Breast epithelium (tissue), 4 donors: ENCODE measurements at regions not wholly inside any gene's neighbourhood (a gene's known extent, or its start where the extent isn't known, plus 50 kb on each side); places are given as distances from the start of the nearest gene placed in this dataset.
A peak's percentile ranks its signal among the peaks of the same experiment; 100 is the strongest.

Experiments
- DNase-seq, 2 donors: peaks; one replicate each; pipeline ENCODE4 v3.0.0-alpha.2; 2019; ENCODE audit warnings: low spot score in 2 of 2
- H3K27ac ChIP-seq, 2 donors: fragments of 200-600 bp; sonication (generic) in 1 of 2; one replicate each; pipeline ENCODE4 v1.5.1; 2016 to 2019; ENCODE audit warnings: mild to moderate bottlenecking in 1 of 2
- H3K27me3 ChIP-seq, 2 donors: fragments of 200-600 bp; sonication (generic) in 1 of 2; one replicate each; pipeline versions ENCODE4 v1.5.1 to v1.6.0; 2017 to 2019; ENCODE audit warnings: control low read depth in 1 of 2, mild to moderate bottlenecking in 1 of 2
- H3K36me3 ChIP-seq: fragments of 200-600 bp; one replicate; pipeline ENCODE4 v1.5.1; 2019
- H3K4me1 ChIP-seq, 2 donors: fragments of 200-600 bp; sonication (generic); one replicate each; pipeline ENCODE4 v1.5.1; 2016 to 2019; ENCODE audit warnings: control low read depth in 1 of 2
- H3K4me3 ChIP-seq, 3 donors: fragments of 200-600 bp; sonication (generic); 1 replicate in 2 of 3; 2 replicates in 1 of 3; pipeline ENCODE4 v1.5.1; 2016 to 2019; ENCODE audit warnings: mild to moderate bottlenecking in 3 of 3, moderate library complexity in 2 of 3
- H3K9me3 ChIP-seq, 2 donors: fragments of 200-600 bp; sonication (generic) in 1 of 2; one replicate each; pipeline ENCODE4 v1.5.1; 2016 to 2019; ENCODE audit warnings: control low read depth in 1 of 2
- CTCF ChIP-seq, 3 donors: fragments of 450-650 bp; IDR thresholded peaks; one replicate each; pipeline ENCODE4 v1.5.1; 2016 to 2017; ENCODE audit warnings: antibody characterized with exemption in 3 of 3, mild to moderate bottlenecking in 3 of 3, moderate library complexity in 3 of 3
- POLR2A ChIP-seq: fragments of 450-650 bp; IDR thresholded peaks from one replicate; pipeline ENCODE4 v1.6.1; 2016; ENCODE audit warnings: antibody characterized with exemption, mild to moderate bottlenecking, moderate library complexity
- POLR2AphosphoS5 ChIP-seq, 3 donors: sonication (generic); formaldehyde crosslinking; IDR thresholded peaks; one replicate each; pipeline ENCODE4 v1.6.1; 2017; ENCODE audit warnings: antibody characterized with exemption in 3 of 3
- intact Hi-C: fragments of 100-400 bp; cut with DNase I; formaldehyde crosslinking; loops from one replicate; pipeline ENCODE4 v1.15.1; 2023; ENCODE audit warnings: low total_unique reads

GRCh38 chr6:169140986-169141495 lies 112.6 kb downstream of the THBS2 start:
- H3K27me3 ChIP-seq: no peaks in the 10 kb centered on the region
- no peaks in the 10 kb centered on the region for H3K9me3 ChIP-seq
- H3K36me3 ChIP-seq: no peaks in the 10 kb centered on the region
- no peak for DNase-seq
- H3K4me3 ChIP-seq: no peak overlapping the region
- H3K27ac ChIP-seq: peak overlapping the region; percentile 29 to 54
- no peaks in the 10 kb centered on the region for H3K4me1 ChIP-seq
- no peak for TF ChIP-seq CTCF (IDR thresholded peaks at IDR 0.05)
- TF ChIP-seq POLR2A: no peak
- no peak for TF ChIP-seq POLR2AphosphoS5 (IDR thresholded peaks at IDR 0.05)
- intact Hi-C loops: no loop called here

GRCh38 chr6:169139179-169139971 lies 114.3 kb downstream of the THBS2 start:
- H3K27ac ChIP-seq: no peak overlapping the region
- H3K4me1 ChIP-seq: no peaks in the 10 kb centered on the region
- H3K36me3 ChIP-seq: no peaks in the 10 kb centered on the region
- TF ChIP-seq POLR2A (no peak), CTCF (IDR thresholded peaks at IDR 0.05) (no peak), POLR2AphosphoS5 (IDR thresholded peaks at IDR 0.05) (no peak)
- peaks cover 0 to 4% of the 10 kb centered on the region in 2 donors for H3K9me3 ChIP-seq
- no peak overlapping the region for H3K4me3 ChIP-seq
- intact Hi-C loops: no loop called here
- H3K27me3 ChIP-seq: no peaks in the 10 kb centered on the region
- no peak for DNase-seq

- H3K4me1 ChIP-seq: no peaks in the 10 kb centered on the region
- no peak overlapping the region for H3K4me3 ChIP-seq
- TF ChIP-seq POLR2AphosphoS5 (IDR thresholded peaks at IDR 0.05) (no peak), CTCF (IDR thresholded peaks at IDR 0.05) (no peak), POLR2A (no peak)
- DNase-seq: no peak
- intact Hi-C loops: no loop called here
- no peaks in the 10 kb centered on the region for H3K36me3 ChIP-seq
- H3K9me3 ChIP-seq: peaks cover 0 to 14% of the 10 kb centered on the region in 2 donors
- H3K27ac ChIP-seq: no peak overlapping the region
- H3K27me3 ChIP-seq: no peaks in the 10 kb centered on the region
These were observed 121.2 kb downstream of the THBS2 start for GRCh38 chr6:169132352-169132940.

- peaks cover 0 to 14% of the 10 kb centered on the region in 2 donors for H3K9me3 ChIP-seq
These were observed 122.3 kb downstream of the THBS2 start for GRCh38 chr6:169131390-169131789.

More at GRCh38 chr6:169131390-169131789, 122.3 kb downstream of the THBS2 start:
- Histone ChIP-seq H3K4me3 (no peak overlapping the region), H3K4me1 (no peaks in the 10 kb centered on the region), H3K27me3 (no peaks in the 10 kb centered on the region), H3K36me3 (no peaks in the 10 kb centered on the region), H3K27ac (no peak overlapping the region)
- DNase-seq: no peak
- no peak for TF ChIP-seq POLR2AphosphoS5 (IDR thresholded peaks at IDR 0.05)
- TF ChIP-seq CTCF (IDR thresholded peaks at IDR 0.05): no peak
- no peak for TF ChIP-seq POLR2A
- intact Hi-C loops: no loop called here
